KOPT-K1 (cell line): ENCODE measurements at regions not wholly inside any gene's neighbourhood (a gene's known extent, or its start where the extent isn't known, plus 50 kb on each side); places are given as distances from the start of the nearest gene placed in this dataset.

Experiments used
- H3K27ac ChIP-seq: fragments of 200-600 bp; sonication (generic); 2 replicates; pipeline ENCODE4 v1.5.1; 2016; ENCODE audit warnings: antibody characterized with exemption, mild to moderate bottlenecking, low read depth, low read length; ENCODE audit not compliant: poor library complexity, severe bottlenecking
- H3K36me3 ChIP-seq: fragments of 200-600 bp; sonication (generic); 2 replicates; pipeline ENCODE4 v1.5.1; 2017; ENCODE audit warnings: antibody characterized with exemption, mild to moderate bottlenecking, low read length, moderate library complexity; ENCODE audit not compliant: insufficient read depth
- H3K9me3 ChIP-seq: fragments of 200-600 bp; sonication (generic); 2 replicates; pipeline ENCODE4 v1.5.1; 2017; ENCODE audit warnings: antibody characterized with exemption, low read length, mild to moderate bottlenecking; ENCODE audit not compliant: insufficient read depth, poor library complexity, severe bottlenecking

GRCh38 chr10:31112961-31113360 is 81.3 kb upstream of the ZNF438 start:
- H3K9me3 ChIP-seq = peaks cover 39% of the 10 kb centered on the region
- no peak overlapping the region for H3K27ac ChIP-seq
- no peaks in the 10 kb centered on the region for H3K36me3 ChIP-seq

GRCh38 chr10:31116226-31116625 is 84.6 kb upstream of the ZNF438 start:
- Histone ChIP-seq H3K36me3 (no peaks in the 10 kb centered on the region), H3K27ac (no peak overlapping the region), H3K9me3 (peaks cover 39% of the 10 kb centered on the region)

GRCh38 chr10:31118556-31118955 is 86.9 kb upstream of the ZNF438 start:
- Histone ChIP-seq H3K27ac (no peak overlapping the region), H3K9me3 (peaks cover 22% of the 10 kb centered on the region), H3K36me3 (no peaks in the 10 kb centered on the region)

GRCh38 chr10:31120392-31120791 is 88.7 kb upstream of the ZNF438 start:
- H3K36me3 ChIP-seq = no peaks in the 10 kb centered on the region
- H3K27ac ChIP-seq = no peak overlapping the region

GRCh38 chr10:31120961-31121685 is 89.5 kb upstream of the ZNF438 start:
- H3K9me3 ChIP-seq = no peaks in the 10 kb centered on the region
- H3K27ac ChIP-seq = no peak overlapping the region
- no peaks in the 10 kb centered on the region for H3K36me3 ChIP-seq

More at GRCh38 chr10:31120392-31120791, 88.7 kb upstream of the ZNF438 start:
- peaks cover 5% of the 10 kb centered on the region for H3K9me3 ChIP-seq

- Histone ChIP-seq H3K9me3 (no peaks in the 10 kb centered on the region), H3K27ac (no peak overlapping the region), H3K36me3 (no peaks in the 10 kb centered on the region)
These were observed 90.3 kb upstream of the ZNF438 start for GRCh38 chr10:31121757-31122577.

GRCh38 chr10:31123946-31124345 is 92.3 kb upstream of the ZNF438 start:
- Histone ChIP-seq H3K9me3 (no peaks in the 10 kb centered on the region), H3K27ac (no peak overlapping the region), H3K36me3 (no peaks in the 10 kb centered on the region)

GRCh38 chr10:31124852-31125251 is 93.2 kb upstream of the ZNF438 start:
- no peaks in the 10 kb centered on the region for H3K9me3 ChIP-seq
- H3K27ac ChIP-seq = no peak overlapping the region
- no peaks in the 10 kb centered on the region for H3K36me3 ChIP-seq

- H3K27ac ChIP-seq = no peak overlapping the region
- H3K9me3 ChIP-seq = no peaks in the 10 kb centered on the region
- H3K36me3 ChIP-seq = no peaks in the 10 kb centered on the region
These were observed 94.1 kb upstream of the ZNF438 start for GRCh38 chr10:31125789-31126188.

GRCh38 chr10:31126593-31126992 is 94.9 kb upstream of the ZNF438 start:
- no peaks in the 10 kb centered on the region for H3K36me3 ChIP-seq
- H3K9me3 ChIP-seq = no peaks in the 10 kb centered on the region
- H3K27ac ChIP-seq = no peak overlapping the region

GRCh38 chr10:31128536-31128935 is 96.9 kb upstream of the ZNF438 start:
- H3K27ac ChIP-seq = no peak overlapping the region
- H3K9me3 ChIP-seq = no peaks in the 10 kb centered on the region
- no peaks in the 10 kb centered on the region for H3K36me3 ChIP-seq

GRCh38 chr10:31129271-31129670 is 97.6 kb upstream of the ZNF438 start:
- Histone ChIP-seq H3K9me3 (no peaks in the 10 kb centered on the region), H3K27ac (peak overlapping the region; percentile 12)

GRCh38 chr10:31129880-31130405 is 98.3 kb upstream of the ZNF438 start:
- Histone ChIP-seq H3K36me3 (no peaks in the 10 kb centered on the region), H3K27ac (no peak overlapping the region), H3K9me3 (no peaks in the 10 kb centered on the region)

More at GRCh38 chr10:31129271-31129670, 97.6 kb upstream of the ZNF438 start:
- no peaks in the 10 kb centered on the region for H3K36me3 ChIP-seq

GRCh38 chr10:31130406-31130805 is 98.7 kb upstream of the ZNF438 start:
- no peak overlapping the region for H3K27ac ChIP-seq
- no peaks in the 10 kb centered on the region for H3K36me3 ChIP-seq
- H3K9me3 ChIP-seq = no peaks in the 10 kb centered on the region

- Histone ChIP-seq H3K36me3 (no peaks in the 10 kb centered on the region), H3K9me3 (no peaks in the 10 kb centered on the region), H3K27ac (no peak overlapping the region)
These were observed 99.6 kb upstream of the ZNF438 start for GRCh38 chr10:31131251-31131650.
